HepG2 (cell line): ENCODE measurements at regions not wholly inside any gene's neighbourhood (a gene's known extent, or its start where the extent isn't known, plus 50 kb on each side); places are given as distances from the start of the nearest gene placed in this dataset.

Source experiments
- ATAC-seq: fragments of 200-7000 bp; cut with Tn5 transposase; 3 replicates; pipeline ENCODE4 v1.9.1; 2020; ENCODE audit warnings: mild to moderate bottlenecking, moderate library complexity
- BruUV-seq: library from RNA; stranded (reverse); fragments of 400-500 nt; replicated peaks from 2 replicates; lab custom pipeline; 2021; lab: Mats Ljungman, UMichigan
- CTCF ChIA-PET: fragments of 300-600 bp; formaldehyde crosslinking; extraction: SDS; loops from one replicate; lab custom pipeline; 2021; ENCODE audit warnings: low total read pairs, inconsistent platforms, low intra/inter-chr PET ratio; lab: Yijun Ruan, JAX
- POLR2A ChIA-PET: fragments of 350-600 bp; sonication (Branson Sonifier 250); formaldehyde crosslinking; loops from one replicate; lab custom pipeline; 2020; ENCODE audit warnings: antibody characterized with exemption, inconsistent platforms; lab: Yijun Ruan, JAX
- DNase-seq: peaks from one replicate; pipeline ENCODE4 v3.0.0-alpha.2; 2015; ENCODE audit warnings: low spot score
- FAIRE-seq: peaks from 3 replicates; lab custom pipeline; 2011; peaks lifted over from hg19 to GRCh38; lab: Jason Lieb, UNC
- H2AFZ ChIP-seq: one replicate; pipeline ENCODE4 v1.6.1; 2011; ENCODE audit warnings: low read length, inconsistent platforms
- H3K27ac ChIP-seq: fragments of 300-600 bp; 3 replicates; pipeline ENCODE4 v1.8.0; 2011; ENCODE audit warnings: mixed run types, mild to moderate bottlenecking, mixed read lengths, low read length, inconsistent platforms; ENCODE audit not compliant: insufficient read depth; ENCODE audit errors: extremely low read length
- H3K27me3 ChIP-seq, 2 experiments: fragments of 200-600 bp in 1 of 2; 2 replicates in 1 of 2; 3 replicates in 1 of 2; pipeline versions ENCODE4 v1.6.0 to v1.8.0; 2011; ENCODE audit warnings: low read length in 2 of 2, mild to moderate bottlenecking in 2 of 2, moderate library complexity in 2 of 2, inconsistent platforms in 1 of 2; ENCODE audit not compliant: insufficient read depth in 2 of 2, control insufficient read depth in 1 of 2
- H3K36me3 ChIP-seq, 2 experiments: fragments of 200-600 bp in 1 of 2; replicated peaks in 1 of 2; 2 replicates in 1 of 2; 3 replicates in 1 of 2; pipeline versions ENCODE4 v1.5.1 to v1.8.0; 2011; ENCODE audit warnings: low read length in 2 of 2, inconsistent platforms in 1 of 2; ENCODE audit not compliant: insufficient read depth in 2 of 2, control insufficient read depth in 1 of 2
- H3K4me1 ChIP-seq: 2 replicates; pipeline ENCODE4 v1.5.1; 2012; ENCODE audit warnings: low read length, inconsistent platforms; ENCODE audit not compliant: insufficient read depth
- H3K4me2 ChIP-seq: 2 replicates; pipeline ENCODE4 v1.6.0; 2011; ENCODE audit warnings: low read depth, low read length, inconsistent platforms
- H3K4me3 ChIP-seq, 3 experiments: fragments of 200-600 bp in 1 of 3; sonication (generic), shearing (Covaris generic) in 1 of 3; replicated peaks in 1 of 3; 2 replicates each; pipeline ENCODE4 v1.5.1; 2011 to 2016; ENCODE audit warnings: low read length in 3 of 3, inconsistent platforms in 2 of 3, low read depth in 2 of 3, mild to moderate bottlenecking in 2 of 3, control low read depth in 1 of 3, mixed read lengths in 1 of 3; ENCODE audit not compliant: insufficient read depth in 1 of 3
- H3K79me2 ChIP-seq: one replicate; pipeline ENCODE4 v1.6.1; 2011; ENCODE audit warnings: low read length, inconsistent platforms; ENCODE audit not compliant: insufficient read depth
- H3K9ac ChIP-seq: 2 replicates; pipeline ENCODE4 v1.6.0; 2011; ENCODE audit warnings: mild to moderate bottlenecking, low read depth, low read length, inconsistent platforms; ENCODE audit not compliant: insufficient read depth
- H3K9me3 ChIP-seq: 2 replicates; pipeline ENCODE4 v1.5.1; 2012; ENCODE audit warnings: mild to moderate bottlenecking, low read length
- H4K20me1 ChIP-seq: 2 replicates; pipeline ENCODE4 v1.6.0; 2011; ENCODE audit warnings: inconsistent platforms, mild to moderate bottlenecking, low read length, moderate library complexity; ENCODE audit not compliant: insufficient read depth
- ASH2L ChIP-seq: fragments of 300-600, 200-600 bp; sonication (generic); IDR thresholded peaks from 2 replicates; pipeline ENCODE4 v1.7.0; 2017; ENCODE audit warnings: low read depth, mild to moderate bottlenecking, moderate library complexity, mixed read lengths, low read length; ENCODE audit not compliant: insufficient read length
- CBX5 ChIP-seq: sonication (generic); formaldehyde crosslinking; IDR thresholded peaks from 2 replicates; pipeline ENCODE4 v1.4.0; 2020; ENCODE audit warnings: missing genetic modification reagents, borderline replicate concordance
- KAT7 ChIP-seq: IDR thresholded peaks from 2 replicates; pipeline ENCODE4 v1.6.1; 2018; ENCODE audit warnings: borderline replicate concordance, missing compliant biosample characterization
- MAFF ChIP-seq: IDR thresholded peaks from 2 replicates; pipeline ENCODE4 v1.6.1; 2011; ENCODE audit warnings: low read depth, low read length, improper control_type of control experiment
- MYNN ChIP-seq: sonication (generic); formaldehyde crosslinking; IDR thresholded peaks from 2 replicates; pipeline ENCODE4 v1.4.0; 2020; ENCODE audit warnings: mild to moderate bottlenecking, low read depth, missing genetic modification reagents
- ONECUT2 ChIP-seq: sonication (generic); formaldehyde crosslinking; IDR thresholded peaks from 2 replicates; pipeline ENCODE4 v1.4.0; 2020; ENCODE audit warnings: missing genetic modification reagents
- RFX5 ChIP-seq: IDR thresholded peaks from 2 replicates; pipeline ENCODE4 v1.6.1; 2011; ENCODE audit warnings: low read depth, low read length, improper control_type of control experiment
- TCF7 ChIP-seq: sonication (generic); IDR thresholded peaks from 2 replicates; pipeline ENCODE4 v1.6.1; 2016; ENCODE audit warnings: antibody characterized with exemption, low read depth
- U2AF1 ChIP-seq: fragments of 200-400 bp; formaldehyde crosslinking; optimal IDR thresholded peaks from 2 replicates; pipeline ENCODE3; 2017; ENCODE audit warnings: mild to moderate bottlenecking, low read depth, low read length
- ZMYM4 ChIP-seq: sonication (generic); formaldehyde crosslinking; IDR thresholded peaks from 2 replicates; pipeline ENCODE4 v1.8.1; 2023; ENCODE audit warnings: mild to moderate bottlenecking, missing genetic modification reagents
- ZNF143 ChIP-seq: sonication (generic); formaldehyde crosslinking; IDR thresholded peaks from 2 replicates; pipeline ENCODE4 v1.4.0; 2020; ENCODE audit warnings: missing genetic modification reagents
- ZNF557 ChIP-seq: sonication (generic); formaldehyde crosslinking; IDR thresholded peaks from 2 replicates; pipeline ENCODE4 v1.4.0; 2020; ENCODE audit warnings: missing genetic modification reagents
- ZNF782 ChIP-seq: sonication (generic); formaldehyde crosslinking; IDR thresholded peaks from 2 replicates; pipeline ENCODE4 v1.4.0; 2020; ENCODE audit warnings: missing genetic modification reagents, mild to moderate bottlenecking, borderline replicate concordance
- WGBS: methylation state at CpG from one replicate; pipeline ENCODE4 v1.1.6; 2017; ENCODE audit warnings: low lambda C conversion rate; 5-methylcytosine and 5-hydroxymethylcytosine counted together
- in situ Hi-C: cut with HindIII; loops from 2 replicates; pipeline ENCODE4 v1.10.0; 2017; ENCODE audit warnings: low pct_unique_long_range_greater_than_20kb; ENCODE audit not compliant: extremely low pct_ligation_motif_present
- intact Hi-C: fragments of 100-400 bp; cut with micrococcal nuclease; formaldehyde crosslinking; loops from one replicate; pipeline ENCODE4 v1.10.0; 2022; ENCODE audit not compliant: unreplicated experiment
- TF ChIP-seq, protein P1 (sequence below): sonication (generic); formaldehyde crosslinking; IDR thresholded peaks from 2 replicates; pipeline ENCODE4 v1.4.0; 2020; ENCODE audit warnings: missing genetic modification reagents, mild to moderate bottlenecking, borderline replicate concordance

GRCh38 chr5:77558266-77558665, 66.2 kb upstream of the WDR41 start:
- ChIA-PET CTCF (no interaction called here), POLR2A (no interaction called here)
- Histone ChIP-seq H3K27me3 (no peaks in the 10 kb centered on the region), H4K20me1 (no peaks in the 10 kb centered on the region), H3K4me1 (no peaks in the 10 kb centered on the region), H3K9me3 (no peaks in the 10 kb centered on the region), H2AFZ (no peak overlapping the region), H3K27ac (no peak overlapping the region), H3K4me3 (no peak overlapping the region), H3K79me2 (no peaks in the 10 kb centered on the region), H3K9ac (no peak overlapping the region), H3K4me2 (no peak overlapping the region), H3K36me3 (no peaks in the 10 kb centered on the region)
- in situ Hi-C loops, result loop anchor here (25.0 kb wide), 1 partner anchor 429 kb away; no protein-coding TSS in a partner anchor
- no peak for TF ChIP-seq CBX5 (CRISPR knock-in tag)
- TF ChIP-seq MAFF, result no peak
- no peak for TF ChIP-seq U2AF1
- TF ChIP-seq ASH2L, result no peak
- TF ChIP-seq MYNN (CRISPR knock-in tag), result no peak
- TF ChIP-seq ZNF557 (CRISPR knock-in tag), result no peak
- TF ChIP-seq KAT7 (CRISPR knock-in tag), result no peak
- no peak for TF ChIP-seq TCF7
- TF ChIP-seq RFX5, result no peak
- no peak for TF ChIP-seq ZNF782 (CRISPR knock-in tag)
- TF ChIP-seq, protein P1, sequence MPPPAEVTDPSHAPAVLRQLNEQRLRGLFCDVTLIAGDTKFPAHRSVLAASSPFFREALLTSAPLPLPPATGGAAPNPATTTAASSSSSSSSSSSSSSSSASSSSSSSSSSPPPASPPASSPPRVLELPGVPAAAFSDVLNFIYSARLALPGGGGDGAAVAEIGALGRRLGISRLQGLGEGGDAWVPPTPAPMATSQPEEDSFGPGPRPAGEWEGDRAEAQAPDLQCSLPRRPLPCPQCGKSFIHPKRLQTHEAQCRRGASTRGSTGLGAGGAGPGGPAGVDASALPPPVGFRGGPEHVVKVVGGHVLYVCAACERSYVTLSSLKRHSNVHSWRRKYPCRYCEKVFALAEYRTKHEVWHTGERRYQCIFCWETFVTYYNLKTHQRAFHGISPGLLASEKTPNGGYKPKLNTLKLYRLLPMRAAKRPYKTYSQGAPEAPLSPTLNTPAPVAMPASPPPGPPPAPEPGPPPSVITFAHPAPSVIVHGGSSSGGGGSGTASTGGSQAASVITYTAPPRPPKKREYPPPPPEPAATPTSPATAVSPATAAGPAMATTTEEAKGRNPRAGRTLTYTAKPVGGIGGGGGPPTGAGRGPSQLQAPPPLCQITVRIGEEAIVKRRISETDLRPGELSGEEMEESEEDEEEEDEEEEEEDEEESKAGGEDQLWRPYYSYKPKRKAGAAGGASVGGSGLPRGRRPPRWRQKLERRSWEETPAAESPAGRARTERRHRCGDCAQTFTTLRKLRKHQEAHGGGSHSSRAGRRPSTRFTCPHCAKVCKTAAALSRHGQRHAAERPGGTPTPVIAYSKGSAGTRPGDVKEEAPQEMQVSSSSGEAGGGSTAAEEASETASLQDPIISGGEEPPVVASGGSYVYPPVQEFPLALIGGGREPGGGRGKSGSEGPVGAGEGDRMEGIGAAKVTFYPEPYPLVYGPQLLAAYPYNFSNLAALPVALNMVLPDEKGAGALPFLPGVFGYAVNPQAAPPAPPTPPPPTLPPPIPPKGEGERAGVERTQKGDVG (CRISPR knock-in tag), result no peak
- no peak for TF ChIP-seq ONECUT2 (CRISPR knock-in tag)
- TF ChIP-seq ZNF143, result no peak
- TF ChIP-seq ZMYM4 (CRISPR knock-in tag), result no peak
- FAIRE-seq (no peak), ATAC-seq (no peak), DNase-seq (no peak)
- 43% methylated on average over 5 of the region's 5 CpGs for WGBS
- BruUV-seq, result no TSS peak
- intact Hi-C loops, result no loop called here
